ENCODE measurements at regions not wholly inside any gene's neighbourhood (a gene's known extent, or its start where the extent isn't known, plus 50 kb on each side); places are given as distances from the start of the nearest gene placed in this dataset.

GRCh38 chr3:105274536-105274935 lies 92.2 kb upstream of the ALCAM start:
- ATAC-seq: no peak
- intact Hi-C loops (cut with DNase I): no loop called here
- H3K4me3 ChIP-seq: no peak overlapping the region
- peak in 1 of 4 donors; percentile 13 for DNase-seq
- no peaks in the 10 kb centered on the region for H3K9me3 ChIP-seq
- no peaks in the 10 kb centered on the region for H3K36me3 ChIP-seq
- H3K4me1 ChIP-seq: no peaks in the 10 kb centered on the region
- TF ChIP-seq CTCF (IDR thresholded peaks at IDR 0.05): no peak
- no peak overlapping the region for H3K27ac ChIP-seq
- H3K27me3 ChIP-seq: no peaks in the 10 kb centered on the region

- DNase-seq (no peak), ATAC-seq (no peak)
- Histone ChIP-seq H3K36me3 (no peaks in the 10 kb centered on the region), H3K27ac (no peak overlapping the region), H3K27me3 (no peaks in the 10 kb centered on the region), H3K4me1 (no peaks in the 10 kb centered on the region), H3K9me3 (no peaks in the 10 kb centered on the region), H3K4me3 (no peak overlapping the region)
- intact Hi-C loops (cut with DNase I): no loop called here
- no peak for TF ChIP-seq CTCF (IDR thresholded peaks at IDR 0.05)
Observed at GRCh38 chr3:105274958-105275357, 91.8 kb upstream of the ALCAM start.

- H3K9me3 ChIP-seq: no peaks in the 10 kb centered on the region
- H3K27ac ChIP-seq: no peak overlapping the region
- DNase-seq: no peak
- no peaks in the 10 kb centered on the region for H3K27me3 ChIP-seq
- TF ChIP-seq CTCF (IDR thresholded peaks at IDR 0.05): no peak
- no peak for ATAC-seq
- H3K4me1 ChIP-seq: no peaks in the 10 kb centered on the region
- intact Hi-C loops (cut with DNase I): no loop called here
- H3K4me3 ChIP-seq: no peak overlapping the region
- no peaks in the 10 kb centered on the region for H3K36me3 ChIP-seq
Observed at GRCh38 chr3:105277656-105278055, 89.1 kb upstream of the ALCAM start.

- no peaks in the 10 kb centered on the region for H3K9me3 ChIP-seq
- no peaks in the 10 kb centered on the region for H3K27me3 ChIP-seq
- no peak for ATAC-seq
- DNase-seq: no peak
- intact Hi-C loops (cut with DNase I): no loop called here
- no peak for TF ChIP-seq CTCF (IDR thresholded peaks at IDR 0.05)
- H3K4me1 ChIP-seq: no peaks in the 10 kb centered on the region
- H3K36me3 ChIP-seq: no peaks in the 10 kb centered on the region
- H3K27ac ChIP-seq: no peak overlapping the region
- H3K4me3 ChIP-seq: no peak overlapping the region
Observed at GRCh38 chr3:105278688-105279087, 88.0 kb upstream of the ALCAM start.

GRCh38 chr3:105281989-105282388 lies 84.7 kb upstream of the ALCAM start:
- no peak overlapping the region for H3K27ac ChIP-seq
- no peak overlapping the region for H3K4me3 ChIP-seq
- H3K36me3 ChIP-seq: no peaks in the 10 kb centered on the region
- H3K27me3 ChIP-seq: no peaks in the 10 kb centered on the region
- no peak for DNase-seq
- ATAC-seq: no peak
- intact Hi-C loops (cut with DNase I): no loop called here
- TF ChIP-seq CTCF (IDR thresholded peaks at IDR 0.05): no peak
- H3K9me3 ChIP-seq: no peaks in the 10 kb centered on the region
- H3K4me1 ChIP-seq: no peaks in the 10 kb centered on the region

Data from left lung (tissue), 4 donors.